ENCODE measurements at regions not wholly inside any gene's neighbourhood (a gene's known extent, or its start where the extent isn't known, plus 50 kb on each side); places are given as distances from the start of the nearest gene placed in this dataset.

DNA sequence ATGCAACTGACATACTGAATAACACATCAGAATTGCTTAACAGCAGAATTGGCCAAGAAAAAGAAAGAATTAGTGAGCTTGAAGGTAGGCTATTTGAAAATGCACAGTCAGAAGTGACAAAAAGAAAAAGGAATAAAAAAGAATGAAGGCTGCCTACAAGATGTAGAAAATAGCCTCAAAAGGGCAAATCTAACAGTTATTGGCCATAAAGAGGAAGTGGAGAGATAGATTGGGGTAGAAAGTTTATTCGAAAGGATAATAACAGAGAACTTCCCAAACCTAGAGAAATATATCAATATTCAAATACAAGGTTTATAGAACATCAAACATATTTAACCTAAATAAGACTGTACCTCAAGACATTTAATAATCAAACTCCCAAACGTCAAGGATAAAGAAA is 67.5 kb downstream of the ATP6V1G3 start:
- TF ChIP-seq, protein P1, sequence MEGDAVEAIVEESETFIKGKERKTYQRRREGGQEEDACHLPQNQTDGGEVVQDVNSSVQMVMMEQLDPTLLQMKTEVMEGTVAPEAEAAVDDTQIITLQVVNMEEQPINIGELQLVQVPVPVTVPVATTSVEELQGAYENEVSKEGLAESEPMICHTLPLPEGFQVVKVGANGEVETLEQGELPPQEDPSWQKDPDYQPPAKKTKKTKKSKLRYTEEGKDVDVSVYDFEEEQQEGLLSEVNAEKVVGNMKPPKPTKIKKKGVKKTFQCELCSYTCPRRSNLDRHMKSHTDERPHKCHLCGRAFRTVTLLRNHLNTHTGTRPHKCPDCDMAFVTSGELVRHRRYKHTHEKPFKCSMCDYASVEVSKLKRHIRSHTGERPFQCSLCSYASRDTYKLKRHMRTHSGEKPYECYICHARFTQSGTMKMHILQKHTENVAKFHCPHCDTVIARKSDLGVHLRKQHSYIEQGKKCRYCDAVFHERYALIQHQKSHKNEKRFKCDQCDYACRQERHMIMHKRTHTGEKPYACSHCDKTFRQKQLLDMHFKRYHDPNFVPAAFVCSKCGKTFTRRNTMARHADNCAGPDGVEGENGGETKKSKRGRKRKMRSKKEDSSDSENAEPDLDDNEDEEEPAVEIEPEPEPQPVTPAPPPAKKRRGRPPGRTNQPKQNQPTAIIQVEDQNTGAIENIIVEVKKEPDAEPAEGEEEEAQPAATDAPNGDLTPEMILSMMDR (IDR thresholded peaks at IDR 0.05; ENCODE audit: low read depth, low read length): no peak
- DNase-seq (ENCODE audit: low read depth in 2 of 2): no peak
- H3K4me3 ChIP-seq (replicated peaks in 1 of 2; ENCODE audit: low read depth in 2 of 2, low read length in 2 of 2): no peak overlapping the region

DNA sequence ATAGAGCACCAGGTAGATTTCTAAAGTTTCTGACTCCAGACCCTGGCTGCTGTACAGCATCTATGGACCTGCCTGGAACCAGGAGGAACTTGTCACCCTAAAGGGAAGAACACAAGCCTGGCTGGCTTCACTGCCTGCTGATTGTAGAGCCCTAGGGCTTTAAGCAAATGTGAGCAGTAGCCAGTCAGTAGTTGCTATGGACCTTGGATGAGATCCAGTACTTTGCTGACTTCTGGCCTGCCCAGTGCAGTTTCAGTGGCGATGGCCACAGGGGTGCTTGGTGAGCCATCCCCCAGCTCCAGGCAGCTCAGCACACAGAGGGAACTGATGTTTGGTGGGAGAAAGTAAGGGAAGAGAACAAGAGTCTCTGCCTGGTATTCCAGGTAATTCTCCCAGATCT is 68.4 kb downstream of the ATP6V1G3 start:
- DNase-seq (ENCODE audit: low read depth in 2 of 2): no peak
- no peak overlapping the region for H3K4me3 ChIP-seq (replicated peaks in 1 of 2; ENCODE audit: low read depth in 2 of 2, low read length in 2 of 2)
- TF ChIP-seq, protein P1 (IDR thresholded peaks at IDR 0.05; ENCODE audit: low read depth, low read length): no peak

DNA sequence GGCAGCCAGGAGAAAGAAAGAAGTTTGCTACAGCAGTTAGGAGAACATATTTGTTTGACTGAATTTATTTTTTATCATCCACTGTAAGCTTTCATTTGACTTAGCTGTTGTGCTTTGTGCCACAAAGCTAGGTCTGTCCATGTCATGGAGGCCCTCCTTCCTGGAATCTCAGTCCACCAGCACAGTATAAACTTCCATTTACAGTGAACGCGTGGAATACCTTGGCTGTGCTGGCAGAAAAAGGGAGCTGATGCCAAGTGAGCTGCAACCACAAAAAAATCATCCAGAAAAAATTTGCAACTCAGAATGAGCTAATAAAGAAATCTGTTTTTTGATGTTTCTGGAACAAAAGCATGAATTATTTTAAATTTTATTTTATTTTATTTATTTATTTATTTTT is 72.6 kb downstream of the ATP6V1G3 start:
- TF ChIP-seq, protein P1 (IDR thresholded peaks at IDR 0.05; ENCODE audit: low read depth, low read length): no peak
- no peak for DNase-seq (ENCODE audit: low read depth in 2 of 2)
- no peak overlapping the region for H3K4me3 ChIP-seq (replicated peaks in 1 of 2; ENCODE audit: low read depth in 2 of 2, low read length in 2 of 2)

DNA sequence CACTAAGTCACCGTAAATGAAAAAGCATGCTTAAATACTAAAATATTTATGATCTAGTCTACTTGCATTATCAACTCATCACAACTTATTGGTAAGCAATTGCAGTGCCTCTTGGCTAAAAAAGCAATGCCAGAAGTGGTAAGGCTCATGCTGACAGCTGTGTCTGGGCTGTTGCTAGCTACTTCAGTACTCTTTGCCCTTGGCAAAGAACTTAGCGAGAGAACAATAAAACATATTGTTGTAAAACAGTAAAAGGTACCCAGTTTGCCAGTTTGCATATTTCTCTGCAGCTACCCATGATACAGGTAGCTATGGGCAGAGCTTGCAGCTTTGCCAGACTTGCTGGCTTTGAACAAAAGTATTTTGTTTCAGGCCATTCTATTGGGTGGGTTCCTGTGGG is 73.1 kb downstream of the ATP6V1G3 start:
- no peak overlapping the region for H3K4me3 ChIP-seq (replicated peaks in 1 of 2; ENCODE audit: low read depth in 2 of 2, low read length in 2 of 2)
- TF ChIP-seq, protein P1 (IDR thresholded peaks at IDR 0.05; ENCODE audit: low read depth, low read length): no peak
- no peak for DNase-seq (ENCODE audit: low read depth in 2 of 2)

DNA sequence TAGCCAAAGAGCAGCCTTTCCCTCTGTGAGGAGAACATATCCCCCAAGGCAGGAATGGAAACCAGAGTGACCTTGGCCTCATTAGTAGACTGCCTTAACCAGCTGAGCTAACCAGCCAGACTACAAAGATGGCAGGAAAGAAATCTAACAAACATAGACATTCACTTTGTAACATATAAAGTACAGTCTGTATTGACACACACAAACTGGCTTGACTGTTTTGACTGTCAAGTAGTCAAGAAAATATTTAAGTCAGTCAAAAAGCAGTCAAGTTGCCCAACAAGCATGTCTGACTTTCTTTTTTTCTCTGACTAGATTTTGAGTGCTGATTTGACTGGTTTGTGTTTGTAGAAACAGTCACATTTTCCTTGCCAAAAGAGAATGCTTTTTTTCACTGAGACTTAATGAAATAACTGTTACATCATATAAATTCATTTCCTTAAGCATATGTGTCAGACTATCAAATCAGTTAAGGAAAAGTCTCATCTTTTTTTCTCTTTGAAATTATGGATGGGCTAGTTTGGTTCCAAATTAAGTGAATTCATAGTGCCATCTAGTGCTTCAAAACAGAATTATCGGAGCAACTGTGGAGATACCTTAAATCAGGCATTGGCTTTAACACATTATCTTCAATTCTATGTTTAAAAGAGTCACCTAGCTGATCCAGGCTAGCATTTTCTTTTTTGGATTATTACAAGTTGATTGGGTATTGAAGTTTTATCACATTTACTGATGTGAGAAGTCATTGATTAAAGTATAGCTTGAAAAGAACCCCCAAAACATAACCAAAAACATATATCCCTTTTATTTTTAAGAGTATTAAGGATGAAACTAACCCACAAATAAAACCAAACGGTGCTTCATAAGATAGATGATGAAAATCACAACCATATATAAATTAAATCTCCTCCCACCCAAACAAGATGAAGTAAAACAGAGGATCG is 75.0 kb downstream of the ATP6V1G3 start:
- no peak overlapping the region for H3K4me3 ChIP-seq (replicated peaks in 1 of 2; ENCODE audit: low read depth in 2 of 2, low read length in 2 of 2)
- DNase-seq (ENCODE audit: low read depth in 2 of 2): peak; percentile 80 to 83
- TF ChIP-seq, protein P1 (IDR thresholded peaks at IDR 0.05; ENCODE audit: low read depth, low read length): peak; percentile 56

DNA sequence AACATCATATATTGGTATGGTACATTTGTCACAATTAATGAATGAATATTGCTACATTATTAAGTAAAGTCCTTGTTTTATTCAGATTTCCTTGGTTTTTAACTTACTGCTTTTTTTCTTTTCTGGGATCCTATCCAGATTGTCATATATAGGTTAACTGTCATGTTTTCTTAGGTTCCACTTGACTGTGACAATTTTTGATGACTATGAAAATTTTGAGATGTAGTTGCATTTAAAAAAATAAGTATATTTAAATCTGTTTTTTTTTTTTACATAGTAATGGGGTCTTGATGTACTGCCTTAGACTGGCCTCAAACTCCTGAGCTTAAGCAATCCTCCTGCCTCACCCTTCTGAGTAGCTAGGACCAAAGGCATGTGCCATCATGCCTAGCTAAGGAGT is 76.8 kb downstream of the ATP6V1G3 start:
- TF ChIP-seq, protein P1 (IDR thresholded peaks at IDR 0.05; ENCODE audit: low read depth, low read length): no peak

More for the DNA sequence above, 76.8 kb downstream of the ATP6V1G3 start:
- no peak overlapping the region for H3K4me3 ChIP-seq (replicated peaks in 1 of 2; ENCODE audit: low read depth in 2 of 2, low read length in 2 of 2)
- no peak for DNase-seq (ENCODE audit: low read depth in 2 of 2)
